Mesendoderm (in vitro differentiated cells): ENCODE measurements at regions not wholly inside any gene's neighbourhood (a gene's known extent, or its start where the extent isn't known, plus 50 kb on each side); places are given as distances from the start of the nearest gene placed in this dataset.

Source experiments
- DNase-seq: peaks from one replicate; pipeline ENCODE4 v3.0.0; 2013
- H2AK5ac ChIP-seq: 2 replicates; pipeline ENCODE4 v1.6.1; 2013; ENCODE audit warnings: low read length, inconsistent platforms
- H2BK120ac ChIP-seq: 2 replicates; pipeline ENCODE4 v1.6.1; 2013; ENCODE audit warnings: low read depth, mild to moderate bottlenecking, low read length, moderate library complexity, mixed read lengths
- H2BK15ac ChIP-seq: replicated peaks from 2 replicates; pipeline ENCODE4 v1.6.1; 2013; ENCODE audit warnings: low read depth, mild to moderate bottlenecking, moderate library complexity
- H2BK5ac ChIP-seq: 2 replicates; pipeline ENCODE4 v1.6.1; 2013; ENCODE audit warnings: low read length, inconsistent platforms
- H3K18ac ChIP-seq: 2 replicates; pipeline ENCODE4 v1.6.1; 2013; ENCODE audit warnings: mild to moderate bottlenecking, low read length, mixed read lengths
- H3K23ac ChIP-seq: one replicate; pipeline ENCODE4 v1.6.1; 2013; ENCODE audit warnings: low read length
- H3K27ac ChIP-seq: 2 replicates; pipeline ENCODE4 v1.5.1; 2013; ENCODE audit warnings: low read depth, mild to moderate bottlenecking, inconsistent platforms, low read length, moderate library complexity
- H3K27me3 ChIP-seq: 2 replicates; pipeline ENCODE4 v1.6.1; 2013; ENCODE audit warnings: low read length, control low read depth, mild to moderate bottlenecking, inconsistent platforms; ENCODE audit not compliant: insufficient read depth, poor library complexity
- H3K36me3 ChIP-seq: 2 replicates; pipeline ENCODE4 v1.6.1; 2013; ENCODE audit warnings: low read length, inconsistent platforms; ENCODE audit not compliant: control insufficient read depth, insufficient read depth
- H3K4ac ChIP-seq: one replicate; pipeline ENCODE4 v1.6.1; 2013; ENCODE audit warnings: low read depth, mild to moderate bottlenecking, low read length, moderate library complexity
- H3K4me1 ChIP-seq: 2 replicates; pipeline ENCODE4 v1.6.1; 2013; ENCODE audit warnings: low read depth, low read length, inconsistent platforms; ENCODE audit not compliant: control insufficient read depth
- H3K4me2 ChIP-seq: 2 replicates; pipeline ENCODE4 v1.6.1; 2013; ENCODE audit warnings: low read length
- H3K4me3 ChIP-seq: 2 replicates; pipeline ENCODE4 v1.5.1; 2013; ENCODE audit warnings: mild to moderate bottlenecking, low read length
- H3K56ac ChIP-seq: one replicate; pipeline ENCODE4 v1.6.1; 2013; ENCODE audit warnings: low read length
- H3K79me1 ChIP-seq: 2 replicates; pipeline ENCODE4 v1.6.1; 2013; ENCODE audit warnings: low read length, inconsistent platforms
- H3K79me2 ChIP-seq: 2 replicates; pipeline ENCODE4 v1.6.1; 2013; ENCODE audit warnings: mild to moderate bottlenecking, low read length; ENCODE audit not compliant: control insufficient read depth, insufficient read depth
- H3K9ac ChIP-seq: 2 replicates; pipeline ENCODE4 v1.6.1; 2013; ENCODE audit warnings: low read length, inconsistent platforms
- H4K5ac ChIP-seq: one replicate; pipeline ENCODE4 v1.6.1; 2013; ENCODE audit warnings: low read length
- H4K8ac ChIP-seq: one replicate; pipeline ENCODE4 v1.6.1; 2013; ENCODE audit warnings: low read depth, mild to moderate bottlenecking, control low read depth, low read length, moderate library complexity
- WGBS: extraction: QIAGEN DNeasy Blood & Tissue Kit; methylation state at CpG from one replicate; pipeline ENCODE4 v1.1.7; 2013; ENCODE audit warnings: low lambda C conversion rate, missing lambda C conversion rate; ENCODE audit not compliant: insufficient coverage; ENCODE audit errors: extremely low coverage; 5-methylcytosine and 5-hydroxymethylcytosine counted together

DNA sequence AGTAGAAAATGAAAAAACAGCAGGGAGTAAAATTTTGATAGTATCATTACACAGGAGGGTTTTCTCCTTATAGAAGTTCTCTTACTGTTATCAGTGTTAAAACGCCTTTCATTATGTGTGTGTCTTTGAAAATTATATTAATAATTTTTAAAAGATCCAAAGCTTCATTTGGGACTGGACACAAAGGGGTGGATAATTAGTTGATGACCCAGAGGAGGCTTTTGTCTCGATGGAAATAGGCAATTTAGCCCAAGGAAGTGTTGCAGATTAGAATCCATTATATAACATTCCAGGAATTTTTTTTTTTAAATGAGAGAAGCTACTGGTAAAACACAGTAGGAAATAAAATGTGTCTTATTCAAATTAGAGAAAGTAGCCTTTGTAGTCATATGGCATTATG, 1339.3 kb downstream of the FSTL5 start:
- Histone ChIP-seq H3K4me1 (no peaks in the 10 kb centered on the region), H4K5ac (no peak overlapping the region), H3K79me1 (no peaks in the 10 kb centered on the region), H3K9ac (no peak overlapping the region), H3K23ac (no peak overlapping the region), H4K8ac (no peak overlapping the region), H2BK15ac (no peak overlapping the region), H3K4me3 (no peak overlapping the region), H3K36me3 (no peaks in the 10 kb centered on the region), H2BK120ac (no peak overlapping the region), H3K27me3 (no peaks in the 10 kb centered on the region), H3K79me2 (no peaks in the 10 kb centered on the region), H3K27ac (no peak overlapping the region), H3K4ac (no peak overlapping the region), H3K56ac (no peak overlapping the region), H2AK5ac (no peak overlapping the region), H2BK5ac (no peak overlapping the region), H3K4me2 (no peak overlapping the region), H3K18ac (no peak overlapping the region)
- DNase-seq: no peak
- WGBS: no CpG with 5 or more reads among the region's 2 CpGs

DNA sequence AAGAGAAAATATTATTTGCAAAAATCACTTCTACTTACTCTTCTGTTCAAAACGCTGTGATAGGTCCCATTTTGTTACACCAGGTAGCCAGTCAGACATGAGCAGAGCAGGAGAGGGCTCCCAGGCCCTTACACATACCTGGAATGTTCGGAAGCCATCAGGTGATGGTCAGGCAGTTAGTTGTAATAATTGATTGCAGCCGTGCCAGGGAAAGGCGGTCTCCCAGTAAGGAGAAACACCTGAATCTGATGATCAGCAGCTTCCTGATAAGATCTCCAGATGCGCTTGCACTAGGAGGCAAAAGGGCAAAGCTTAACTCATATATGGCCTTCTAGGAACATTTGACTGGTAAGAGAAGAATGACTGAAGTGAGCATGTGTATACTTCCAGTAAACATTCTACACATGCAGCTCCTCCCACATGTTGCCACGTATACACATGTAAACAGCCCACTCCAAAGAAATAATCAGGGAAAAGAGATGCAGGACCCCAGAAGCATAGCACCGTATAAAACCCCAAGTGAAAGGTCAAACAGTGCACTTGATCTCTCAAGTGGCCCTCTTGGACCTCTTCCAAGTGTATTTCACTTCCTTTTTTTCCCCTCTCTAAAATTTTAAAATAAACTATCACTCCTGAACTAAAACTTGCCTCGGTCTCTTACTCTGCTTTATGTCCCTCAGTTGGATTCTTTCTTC, 1338.0 kb downstream of the FSTL5 start:
- DNase-seq: no peak
- WGBS: no CpG with 5 or more reads among the region's 8 CpGs

DNA sequence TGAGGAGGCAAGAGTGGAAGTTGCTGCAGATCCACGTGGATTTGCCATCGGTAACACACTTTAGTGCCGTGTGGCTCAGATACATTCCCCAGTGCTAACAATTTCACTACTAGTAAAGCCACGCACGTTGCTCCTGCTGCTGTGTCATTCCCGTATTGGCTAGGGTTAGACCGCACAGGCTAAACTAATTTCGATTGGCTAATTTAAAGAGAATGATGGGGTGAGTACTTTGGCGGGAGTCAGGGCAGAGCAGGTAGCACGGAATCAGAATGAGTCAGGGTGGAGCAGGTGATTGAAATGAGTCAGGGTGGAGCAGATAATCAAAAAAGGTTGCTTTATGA, 1337.5 kb downstream of the FSTL5 start:
- Histone ChIP-seq H3K79me1 (no peaks in the 10 kb centered on the region), H3K27me3 (no peaks in the 10 kb centered on the region), H3K4me1 (no peaks in the 10 kb centered on the region), H3K56ac (no peak overlapping the region), H3K4ac (no peak overlapping the region), H3K79me2 (no peaks in the 10 kb centered on the region), H3K4me2 (no peak overlapping the region), H2BK15ac (no peak overlapping the region), H2BK5ac (no peak overlapping the region), H2AK5ac (no peak overlapping the region), H3K18ac (no peak overlapping the region), H4K8ac (no peak overlapping the region), H3K27ac (no peak overlapping the region), H3K9ac (no peak overlapping the region), H3K4me3 (no peak overlapping the region), H2BK120ac (no peak overlapping the region), H3K23ac (no peak overlapping the region), H3K36me3 (no peaks in the 10 kb centered on the region), H4K5ac (no peak overlapping the region)
- WGBS: no CpG with 5 or more reads among the region's 10 CpGs
- no peak for DNase-seq

More for the DNA sequence above, 1338.0 kb downstream of the FSTL5 start:
- Histone ChIP-seq H3K4me3 (no peak overlapping the region), H3K4ac (no peak overlapping the region), H3K18ac (no peak overlapping the region), H3K27ac (no peak overlapping the region), H2BK5ac (no peak overlapping the region), H3K23ac (no peak overlapping the region), H3K4me2 (no peak overlapping the region), H3K79me1 (no peaks in the 10 kb centered on the region), H4K5ac (no peak overlapping the region), H2AK5ac (no peak overlapping the region), H3K27me3 (no peaks in the 10 kb centered on the region), H3K36me3 (no peaks in the 10 kb centered on the region), H4K8ac (no peak overlapping the region), H2BK120ac (no peak overlapping the region), H3K9ac (no peak overlapping the region), H2BK15ac (no peak overlapping the region), H3K4me1 (no peaks in the 10 kb centered on the region), H3K79me2 (no peaks in the 10 kb centered on the region), H3K56ac (no peak overlapping the region)

DNA sequence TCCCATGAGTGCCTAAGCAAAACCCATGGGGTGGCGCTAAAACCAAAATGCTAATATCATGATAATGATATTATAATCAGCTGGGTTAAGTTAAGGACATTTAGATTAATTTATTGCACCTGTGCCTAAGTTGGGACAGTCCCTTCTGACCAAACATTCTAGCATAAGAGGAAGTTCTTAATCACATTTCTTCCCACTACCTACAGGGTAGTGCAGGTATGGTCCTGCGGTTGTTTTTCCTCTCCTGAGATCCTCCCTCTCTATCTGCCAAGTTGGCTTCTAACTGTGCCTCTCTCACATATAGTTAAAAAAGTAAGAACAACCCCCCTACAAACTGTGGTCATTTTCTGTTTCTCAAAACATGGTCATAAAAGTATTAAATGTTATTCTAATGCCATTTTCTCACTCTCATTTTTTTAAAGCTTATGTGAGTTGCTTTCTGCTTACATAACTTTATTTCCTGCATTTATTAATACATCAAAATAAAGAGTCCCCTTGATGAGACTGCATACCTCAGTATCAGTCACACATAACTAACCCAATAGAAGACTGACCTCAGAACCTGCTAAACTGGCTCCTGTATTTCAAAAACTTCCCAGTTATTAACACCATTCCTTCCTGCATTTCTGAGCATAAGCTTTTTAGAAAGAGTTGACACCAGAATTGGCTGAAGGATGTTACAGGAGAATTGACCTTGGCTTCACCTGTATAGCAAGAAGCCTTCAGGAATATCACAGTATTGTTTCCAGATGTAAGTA, 1332.5 kb downstream of the FSTL5 start:
- no peak for DNase-seq
- no peaks in the 10 kb centered on the region for H3K79me1 ChIP-seq
- WGBS: no CpG with 5 or more reads among the region's 2 CpGs
- no peak overlapping the region for H4K8ac ChIP-seq
- H3K27ac ChIP-seq: no peak overlapping the region
- no peaks in the 10 kb centered on the region for H3K4me1 ChIP-seq
- no peak overlapping the region for H2BK15ac ChIP-seq
- H3K79me2 ChIP-seq: no peaks in the 10 kb centered on the region
- H3K9ac ChIP-seq: no peak overlapping the region
- H3K27me3 ChIP-seq: no peaks in the 10 kb centered on the region
- H2BK120ac ChIP-seq: no peak overlapping the region
- no peak overlapping the region for H4K5ac ChIP-seq
- H3K4ac ChIP-seq: no peak overlapping the region
- H3K4me2 ChIP-seq: no peak overlapping the region
- H3K23ac ChIP-seq: no peak overlapping the region
- H3K18ac ChIP-seq: no peak overlapping the region
- H2BK5ac ChIP-seq: no peak overlapping the region
- H2AK5ac ChIP-seq: no peak overlapping the region
- H3K36me3 ChIP-seq: no peaks in the 10 kb centered on the region
- H3K56ac ChIP-seq: no peak overlapping the region
- H3K4me3 ChIP-seq: no peak overlapping the region

DNA sequence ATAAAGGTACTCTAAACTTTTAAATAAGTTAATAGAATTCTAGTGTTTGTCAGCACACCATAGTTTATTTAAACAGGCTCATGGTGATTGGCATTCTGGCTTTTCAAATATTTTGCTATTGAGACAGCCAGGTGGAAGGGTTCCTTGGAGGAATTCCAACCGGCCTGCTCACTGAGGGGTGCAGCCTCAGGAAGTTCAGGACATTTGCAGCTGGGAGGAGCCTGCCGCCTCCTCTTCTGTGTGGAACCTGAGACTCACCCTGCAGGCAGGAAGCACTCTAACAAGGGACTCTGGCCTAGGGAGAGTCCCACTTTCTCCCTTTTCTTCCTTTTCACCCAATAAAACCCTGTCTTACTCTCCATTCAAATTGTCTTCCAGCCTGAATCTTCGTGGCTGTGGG, 1328.0 kb downstream of the FSTL5 start:
- Histone ChIP-seq H4K8ac (no peak overlapping the region), H3K36me3 (no peaks in the 10 kb centered on the region), H3K4ac (no peak overlapping the region), H3K9ac (no peak overlapping the region), H3K4me1 (no peaks in the 10 kb centered on the region), H2BK15ac (no peak overlapping the region), H4K5ac (no peak overlapping the region), H3K56ac (no peak overlapping the region), H2BK120ac (no peak overlapping the region), H3K4me2 (no peak overlapping the region), H3K18ac (no peak overlapping the region), H3K27me3 (no peaks in the 10 kb centered on the region), H3K27ac (no peak overlapping the region), H2BK5ac (no peak overlapping the region), H3K79me2 (no peaks in the 10 kb centered on the region), H3K79me1 (no peaks in the 10 kb centered on the region), H3K23ac (no peak overlapping the region), H3K4me3 (no peak overlapping the region), H2AK5ac (no peak overlapping the region)
- peak; percentile 86 for DNase-seq
- WGBS: no CpG with 5 or more reads among the region's 3 CpGs
